Trophoblast cell (in vitro differentiated cells and primary cell): ENCODE measurements at regions not wholly inside any gene's neighbourhood (a gene's known extent, or its start where the extent isn't known, plus 50 kb on each side); places are given as distances from the start of the nearest gene placed in this dataset.
A peak's percentile ranks its signal among the peaks of the same experiment; 100 is the strongest.

ENCODE experiments used
- DNase-seq, 2 donors: peaks; one replicate each; pipeline ENCODE4 v3.0.0-alpha.2; 2016
- H2AFZ ChIP-seq: 2 replicates; pipeline ENCODE4 v1.6.1; 2013; ENCODE audit warnings: low read length, moderate library complexity, mild to moderate bottlenecking; ENCODE audit not compliant: insufficient read depth, poor library complexity
- H2AK5ac ChIP-seq: 2 replicates; pipeline ENCODE4 v1.6.1; 2013; ENCODE audit warnings: mild to moderate bottlenecking, low read length
- H2BK120ac ChIP-seq: 2 replicates; pipeline ENCODE4 v1.6.1; 2013; ENCODE audit warnings: low read length, mild to moderate bottlenecking, moderate library complexity; ENCODE audit not compliant: insufficient read depth, poor library complexity
- H2BK12ac ChIP-seq: 2 replicates; pipeline ENCODE4 v1.6.1; 2013; ENCODE audit warnings: mild to moderate bottlenecking, low read length, moderate library complexity
- H2BK5ac ChIP-seq: 2 replicates; pipeline ENCODE4 v1.6.1; 2013; ENCODE audit warnings: low read length, low read depth, moderate library complexity, mild to moderate bottlenecking; ENCODE audit not compliant: poor library complexity
- H3K14ac ChIP-seq: 2 replicates; pipeline ENCODE4 v1.6.1; 2013; ENCODE audit warnings: mild to moderate bottlenecking, low read length
- H3K18ac ChIP-seq: 2 replicates; pipeline ENCODE4 v1.6.1; 2013; ENCODE audit warnings: mild to moderate bottlenecking, low read length
- H3K23ac ChIP-seq: 2 replicates; pipeline ENCODE4 v1.6.1; 2013; ENCODE audit warnings: low read length
- H3K27ac ChIP-seq: 2 replicates; pipeline ENCODE4 v1.5.1; 2013; ENCODE audit warnings: low read depth, mild to moderate bottlenecking, inconsistent platforms, low read length, moderate library complexity
- H3K27me3 ChIP-seq: 2 replicates; pipeline ENCODE4 v1.6.1; 2013; ENCODE audit warnings: inconsistent platforms, mild to moderate bottlenecking, low read length, moderate library complexity; ENCODE audit not compliant: insufficient read depth
- H3K36me3 ChIP-seq, 2 experiments: 1 replicate in 1 of 2; 2 replicates in 1 of 2; pipeline ENCODE4 v1.6.1; 2013; ENCODE audit warnings: low read length in 2 of 2, mild to moderate bottlenecking in 2 of 2, moderate library complexity in 1 of 2; ENCODE audit not compliant: insufficient read depth in 2 of 2, control insufficient read depth in 1 of 2
- H3K4ac ChIP-seq: 2 replicates; pipeline ENCODE4 v1.6.1; 2013; ENCODE audit warnings: low read depth, mild to moderate bottlenecking, low read length, moderate library complexity
- H3K4me1 ChIP-seq, 2 experiments: 1 replicate in 1 of 2; 2 replicates in 1 of 2; pipeline ENCODE4 v1.6.1; 2013; ENCODE audit warnings: low read length in 2 of 2, mild to moderate bottlenecking in 2 of 2, moderate library complexity in 1 of 2; ENCODE audit not compliant: insufficient read depth in 2 of 2, control insufficient read depth in 1 of 2
- H3K4me2 ChIP-seq: 2 replicates; pipeline ENCODE4 v1.6.1; 2013; ENCODE audit warnings: inconsistent platforms, mild to moderate bottlenecking, low read length, moderate library complexity
- H3K4me3 ChIP-seq: 2 replicates; pipeline ENCODE4 v1.5.1; 2013; ENCODE audit warnings: mild to moderate bottlenecking, low read depth, low read length, inconsistent platforms
- H3K79me1 ChIP-seq: one replicate; pipeline ENCODE4 v1.6.1; 2013; ENCODE audit warnings: low read length
- H3K79me2 ChIP-seq: 2 replicates; pipeline ENCODE4 v1.6.1; 2013; ENCODE audit warnings: low read length, mild to moderate bottlenecking; ENCODE audit not compliant: control insufficient read depth, insufficient read depth, poor library complexity
- H3K9ac ChIP-seq: 2 replicates; pipeline ENCODE4 v1.6.1; 2013; ENCODE audit warnings: mild to moderate bottlenecking, low read length
- H3K9me3 ChIP-seq: 2 replicates; pipeline ENCODE4 v1.6.1; 2013; ENCODE audit warnings: low read depth, mild to moderate bottlenecking, control low read depth, inconsistent platforms, low read length; ENCODE audit not compliant: insufficient read depth
- H4K12ac ChIP-seq: 2 replicates; pipeline ENCODE4 v1.6.1; 2013; ENCODE audit warnings: low read depth, mild to moderate bottlenecking, low read length, moderate library complexity
- H4K8ac ChIP-seq: 2 replicates; pipeline ENCODE4 v1.6.1; 2013; ENCODE audit warnings: low read depth, mild to moderate bottlenecking, low read length, moderate library complexity
- H4K91ac ChIP-seq: one replicate; pipeline ENCODE4 v1.6.1; 2013; ENCODE audit warnings: low read depth, mild to moderate bottlenecking, low read length, moderate library complexity
- WGBS: extraction: QIAGEN DNeasy Blood & Tissue Kit; methylation state at CpG from one replicate; pipeline ENCODE4 v1.1.7; 2013; ENCODE audit warnings: missing lambda C conversion rate; ENCODE audit not compliant: insufficient read length, insufficient coverage; ENCODE audit errors: extremely low coverage; 5-methylcytosine and 5-hydroxymethylcytosine counted together

- WGBS, result no CpG with 5 or more reads among the region's 15 CpGs
- Histone ChIP-seq H3K23ac (no peak overlapping the region), H3K14ac (no peak overlapping the region), H3K4me3 (no peak overlapping the region), H3K4ac (no peak overlapping the region), H2BK120ac (no peak overlapping the region), H2BK5ac (no peak overlapping the region), H3K9me3 (peaks cover 3% of the 10 kb centered on the region), H4K8ac (no peak overlapping the region), H4K12ac (no peak overlapping the region), H3K79me2 (no peaks in the 10 kb centered on the region), H3K4me2 (peak overlapping the region; percentile 60), H3K36me3 (no peaks in the 10 kb centered on the region), H3K4me1 (peaks cover 2 to 4% of the 10 kb centered on the region in 2 experiments), H2AFZ (peak overlapping the region; percentile 30), H3K9ac (no peak overlapping the region), H2BK12ac (no peak overlapping the region), H4K91ac (no peak overlapping the region), H2AK5ac (no peak overlapping the region), H3K27me3 (no peaks in the 10 kb centered on the region), H3K27ac (no peak overlapping the region), H3K79me1 (no peaks in the 10 kb centered on the region), H3K18ac (no peak overlapping the region)
- peak in 1 of 2 donors; percentile 29 for DNase-seq
Observed at GRCh38 chr10:91745090-91745831, 53.0 kb upstream of the TNKS2 start.

DNA sequence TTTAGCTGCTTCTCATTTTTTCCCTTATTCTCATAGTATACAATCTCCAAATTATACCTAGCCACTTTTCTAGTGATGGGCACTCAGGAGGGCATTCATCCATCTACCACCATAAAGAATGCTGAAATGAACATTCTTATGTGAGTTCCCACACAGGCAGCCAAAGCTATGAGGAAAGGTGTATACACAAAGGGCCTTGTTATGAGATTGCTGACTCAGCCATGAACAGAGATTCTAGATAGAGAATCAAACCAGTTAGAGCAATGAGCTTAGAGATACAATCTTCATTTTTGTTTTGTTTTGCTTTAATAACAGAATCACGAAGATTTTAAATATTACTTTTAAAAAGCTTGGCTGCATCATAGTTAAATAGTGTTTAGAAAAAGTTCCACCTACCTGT, 54.8 kb upstream of the TNKS2 start:
- no peak overlapping the region for H2AK5ac ChIP-seq
- H3K27ac ChIP-seq, result no peak overlapping the region
- H3K36me3 ChIP-seq, result no peaks in the 10 kb centered on the region
- no peak overlapping the region for H2BK5ac ChIP-seq
- peaks cover 5% of the 10 kb centered on the region for H3K9me3 ChIP-seq
- H3K79me2 ChIP-seq, result no peaks in the 10 kb centered on the region
- H3K27me3 ChIP-seq, result no peaks in the 10 kb centered on the region
- no peak overlapping the region for H3K4me3 ChIP-seq
- H2BK12ac ChIP-seq, result no peak overlapping the region
- H3K79me1 ChIP-seq, result no peaks in the 10 kb centered on the region
- no peak overlapping the region for H4K8ac ChIP-seq
- no peak overlapping the region for H2BK120ac ChIP-seq
- H3K23ac ChIP-seq, result no peak overlapping the region
- peaks cover 2 to 4% of the 10 kb centered on the region in 2 experiments for H3K4me1 ChIP-seq
- no peak overlapping the region for H3K14ac ChIP-seq
- H2AFZ ChIP-seq, result no peak overlapping the region
- no peak overlapping the region for H4K91ac ChIP-seq
- no peak overlapping the region for H3K18ac ChIP-seq
- WGBS, result no CpG with 5 or more reads among the region's 1 CpG
- H4K12ac ChIP-seq, result no peak overlapping the region
- no peak overlapping the region for H3K4me2 ChIP-seq
- no peak for DNase-seq
- no peak overlapping the region for H3K4ac ChIP-seq
- no peak overlapping the region for H3K9ac ChIP-seq

- H3K4me2 ChIP-seq, result no peak overlapping the region
- no peaks in the 10 kb centered on the region for H3K79me2 ChIP-seq
- H3K27ac ChIP-seq, result no peak overlapping the region
- H2BK12ac ChIP-seq, result no peak overlapping the region
- H4K91ac ChIP-seq, result no peak overlapping the region
- no peaks in the 10 kb centered on the region for H3K27me3 ChIP-seq
- no peaks in the 10 kb centered on the region for H3K36me3 ChIP-seq
- H3K4me1 ChIP-seq, result peaks cover 2 to 4% of the 10 kb centered on the region in 2 experiments
- H4K12ac ChIP-seq, result no peak overlapping the region
- no CpG with 5 or more reads among the region's 1 CpG for WGBS
- no peaks in the 10 kb centered on the region for H3K79me1 ChIP-seq
- H2AFZ ChIP-seq, result no peak overlapping the region
- no peak overlapping the region for H3K4ac ChIP-seq
- DNase-seq, result no peak
- no peak overlapping the region for H3K4me3 ChIP-seq
- H3K9me3 ChIP-seq, result peaks cover 5% of the 10 kb centered on the region
- H2AK5ac ChIP-seq, result no peak overlapping the region
- H2BK5ac ChIP-seq, result no peak overlapping the region
- H3K23ac ChIP-seq, result no peak overlapping the region
- no peak overlapping the region for H3K18ac ChIP-seq
- no peak overlapping the region for H3K9ac ChIP-seq
- H3K14ac ChIP-seq, result no peak overlapping the region
- no peak overlapping the region for H2BK120ac ChIP-seq
- H4K8ac ChIP-seq, result no peak overlapping the region
Observed at GRCh38 chr10:91742229-91742628, 56.0 kb upstream of the TNKS2 start.

- Histone ChIP-seq H3K14ac (no peak overlapping the region), H4K12ac (no peak overlapping the region), H3K36me3 (no peaks in the 10 kb centered on the region), H2BK12ac (no peak overlapping the region), H3K4ac (no peak overlapping the region), H3K18ac (no peak overlapping the region), H2AFZ (no peak overlapping the region), H3K4me3 (no peak overlapping the region), H4K8ac (no peak overlapping the region), H3K4me1 (peaks cover 2 to 4% of the 10 kb centered on the region in 2 experiments), H3K9ac (no peak overlapping the region), H2AK5ac (no peak overlapping the region), H3K23ac (no peak overlapping the region), H3K27me3 (no peaks in the 10 kb centered on the region), H2BK5ac (no peak overlapping the region), H2BK120ac (no peak overlapping the region), H3K4me2 (no peak overlapping the region), H4K91ac (no peak overlapping the region), H3K9me3 (peaks cover 5% of the 10 kb centered on the region), H3K27ac (no peak overlapping the region), H3K79me1 (no peaks in the 10 kb centered on the region), H3K79me2 (no peaks in the 10 kb centered on the region)
- no peak for DNase-seq
- WGBS, result no CpG with 5 or more reads among the region's 1 CpG
Observed at GRCh38 chr10:91741356-91741755, 56.9 kb upstream of the TNKS2 start.
